NCI-H1105 (cell line): ENCODE measurements at regions not wholly inside any gene's neighbourhood (a gene's known extent, or its start where the extent isn't known, plus 50 kb on each side); places are given as distances from the start of the nearest gene placed in this dataset.

Experiments
- DNase-seq: peaks from one replicate; lab custom pipeline; 2025; lab: John Stamatoyannopoulos, UW

GRCh38 chr6:142561511-142562265, 259.9 kb downstream of the ADGRG6 start:
- DNase-seq = no peak

GRCh38 chr6:142562865-142563264, 261.1 kb downstream of the ADGRG6 start:
- no peak for DNase-seq

- peak; percentile 28 for DNase-seq
These were observed 265.0 kb downstream of the ADGRG6 start for GRCh38 chr6:142566628-142567396.

GRCh38 chr6:142567461-142567860, 265.7 kb downstream of the ADGRG6 start:
- DNase-seq = no peak

GRCh38 chr6:142568857-142569597, 267.2 kb downstream of the ADGRG6 start:
- DNase-seq = no peak

GRCh38 chr6:142569676-142570075, 267.9 kb downstream of the ADGRG6 start:
- DNase-seq = no peak

- DNase-seq = no peak
These were observed 268.4 kb downstream of the ADGRG6 start for GRCh38 chr6:142570221-142570671.

GRCh38 chr6:142592876-142593275, 291.1 kb downstream of the ADGRG6 start:
- DNase-seq = no peak

- no peak for DNase-seq
These were observed 296.0 kb downstream of the ADGRG6 start for GRCh38 chr6:142597836-142598235.

GRCh38 chr6:142601427-142601826, 299.6 kb downstream of the ADGRG6 start:
- no peak for DNase-seq

- no peak for DNase-seq
These were observed 301.2 kb downstream of the ADGRG6 start for GRCh38 chr6:142602972-142603371.

GRCh38 chr6:142605922-142606485, 304.2 kb downstream of the ADGRG6 start:
- DNase-seq = no peak

GRCh38 chr6:142612956-142613355, 311.1 kb downstream of the ADGRG6 start:
- no peak for DNase-seq

GRCh38 chr6:142613981-142614380, 312.2 kb downstream of the ADGRG6 start:
- DNase-seq = no peak

- no peak for DNase-seq
These were observed 315.4 kb downstream of the ADGRG6 start for GRCh38 chr6:142617158-142617557.

- no peak for DNase-seq
These were observed 320.0 kb downstream of the ADGRG6 start for GRCh38 chr6:142621822-142622221.

GRCh38 chr6:142624978-142625715, 319.8 kb downstream of the HIVEP2 start:
- DNase-seq = no peak

GRCh38 chr6:142627474-142627873, 317.5 kb downstream of the HIVEP2 start:
- DNase-seq = no peak

- no peak for DNase-seq
These were observed 313.2 kb downstream of the HIVEP2 start for GRCh38 chr6:142631517-142632385.

- DNase-seq = no peak
These were observed 311.7 kb downstream of the HIVEP2 start for GRCh38 chr6:142633317-142633716.

- no peak for DNase-seq
These were observed 309.8 kb downstream of the HIVEP2 start for GRCh38 chr6:142635130-142635529.
